ENCODE measurements at regions not wholly inside any gene's neighbourhood (a gene's known extent, or its start where the extent isn't known, plus 50 kb on each side); places are given as distances from the start of the nearest gene placed in this dataset.
"Not testable (repeated sequence)": the region's sequence is repeated elsewhere in the genome, so short reads cannot be mapped to it uniquely, and the experiment has no call there.

- intact Hi-C loops (cut with micrococcal nuclease): no loop called here
Measured at GRCh38 chr1:214859647-214860046, 222.9 kb upstream of the KCNK2 start.

GRCh38 chr1:214861615-214862014 lies 220.9 kb upstream of the KCNK2 start:
- intact Hi-C loops (cut with micrococcal nuclease): no loop called here

GRCh38 chr1:214862421-214862820 lies 220.1 kb upstream of the KCNK2 start:
- intact Hi-C loops (cut with micrococcal nuclease): no loop called here

DNA sequence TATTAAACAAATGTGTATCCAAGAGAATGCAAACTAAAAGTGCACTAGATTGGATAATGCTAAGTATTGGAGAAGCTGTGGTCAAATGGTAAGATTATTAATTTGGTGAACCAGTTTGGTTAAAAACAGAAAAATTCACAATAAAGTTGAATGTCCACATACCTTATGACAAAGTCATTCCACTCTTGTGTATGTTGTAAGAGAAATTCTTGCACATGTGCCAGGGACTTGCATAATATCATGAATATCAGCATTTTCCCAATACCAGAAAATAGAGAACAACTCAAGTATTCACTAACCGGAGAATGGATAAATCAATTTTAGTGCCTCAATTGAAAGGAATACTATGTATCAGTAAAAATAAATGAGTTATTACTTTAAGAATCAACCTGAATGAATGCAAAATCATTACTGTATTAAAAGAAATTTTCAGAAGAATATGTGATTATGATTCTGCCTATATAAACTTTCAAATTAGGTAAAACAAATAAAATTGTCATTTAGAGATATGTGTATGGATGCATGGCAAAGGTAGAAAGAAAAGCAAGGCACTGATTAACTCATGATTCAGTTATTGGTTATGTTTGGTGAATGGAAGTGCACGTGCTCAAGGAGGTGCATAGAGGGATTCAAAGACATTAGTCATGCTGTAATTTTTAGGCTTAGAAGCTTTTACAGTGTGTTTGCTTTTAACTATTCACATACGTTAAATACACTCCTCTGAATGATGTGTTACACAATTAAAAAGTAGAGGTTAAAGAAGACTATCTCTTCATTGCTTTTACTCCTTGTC lies 217.4 kb upstream of the KCNK2 start:
- intact Hi-C loops (cut with micrococcal nuclease): no loop called here

GRCh38 chr1:214870426-214870825 lies 212.1 kb upstream of the KCNK2 start:
- intact Hi-C loops (cut with micrococcal nuclease): not testable (repeated sequence)

GRCh38 chr1:214880956-214881355 lies 201.6 kb upstream of the KCNK2 start:
- intact Hi-C loops (cut with micrococcal nuclease): no loop called here

GRCh38 chr1:214882616-214883015 lies 199.9 kb upstream of the KCNK2 start:
- intact Hi-C loops (cut with micrococcal nuclease): no loop called here

DNA sequence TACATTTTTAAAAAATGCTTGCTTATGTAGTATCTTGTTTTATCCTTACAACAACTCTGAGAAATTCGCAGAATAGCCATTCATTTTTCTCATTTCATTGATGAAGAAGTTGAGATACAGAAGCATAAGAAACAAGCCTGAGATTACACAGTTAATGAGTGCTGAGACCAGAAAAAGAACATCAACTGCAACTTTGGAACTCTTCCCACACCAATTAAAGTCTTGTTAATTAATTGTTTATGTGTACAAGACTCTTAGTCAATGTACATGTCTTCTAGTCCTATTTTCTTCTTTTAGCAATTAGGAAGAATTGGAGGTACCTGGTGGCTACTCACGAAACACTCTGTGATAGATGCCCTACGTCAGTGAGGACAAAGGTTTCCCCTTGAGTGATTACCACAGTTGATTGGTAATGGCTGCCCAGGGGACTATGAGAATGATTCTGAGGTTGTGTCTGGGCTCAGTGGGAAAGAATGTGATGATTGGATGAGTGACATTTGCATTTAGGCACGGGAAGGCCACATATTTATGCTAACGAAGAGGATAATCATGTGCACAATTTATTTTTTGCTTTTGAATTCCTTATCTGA lies 187.4 kb upstream of the KCNK2 start:
- intact Hi-C loops (cut with micrococcal nuclease): no loop called here

DNA sequence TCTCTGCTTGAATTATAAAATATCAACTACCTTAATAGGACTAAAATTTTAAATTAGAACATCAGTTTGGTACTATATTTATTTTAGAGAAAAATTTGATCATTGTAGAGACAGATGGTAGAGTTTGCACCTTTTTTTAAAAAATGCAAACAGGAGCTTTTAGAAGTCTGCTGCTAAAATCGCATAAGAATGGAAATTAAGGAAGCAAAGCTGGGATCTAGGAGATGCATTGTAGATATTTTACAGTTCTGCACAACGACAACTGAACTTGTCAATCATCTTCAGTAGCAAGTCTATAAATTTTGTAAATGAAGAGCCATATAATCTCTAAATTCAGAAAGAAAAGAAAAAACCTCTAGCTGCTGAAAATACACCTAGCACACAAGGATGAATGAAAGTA lies 185.6 kb upstream of the KCNK2 start:
- intact Hi-C loops (cut with micrococcal nuclease): no loop called here

GRCh38 chr1:214897581-214897980 lies 185.0 kb upstream of the KCNK2 start:
- intact Hi-C loops (cut with micrococcal nuclease): no loop called here

DNA sequence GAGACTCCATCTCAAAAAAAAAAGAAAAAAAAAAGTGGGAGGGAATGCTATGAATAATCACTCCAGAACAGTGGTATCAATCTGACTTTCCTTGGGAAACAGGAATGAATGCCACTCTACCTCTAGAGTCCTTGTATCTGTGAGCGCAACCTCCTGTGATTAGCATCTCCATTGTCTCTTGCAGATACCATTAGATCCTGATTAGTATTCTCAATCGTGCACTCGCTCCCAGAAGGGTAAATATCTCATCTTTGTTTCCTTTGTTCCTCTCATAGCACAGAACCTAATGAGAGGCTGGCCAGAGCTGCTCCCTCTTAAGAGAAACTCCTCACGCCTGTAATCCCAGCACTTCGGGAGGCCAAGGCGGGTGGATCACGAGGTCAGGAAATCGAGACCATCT lies 184.4 kb upstream of the KCNK2 start:
- intact Hi-C loops (cut with micrococcal nuclease): no loop called here

DNA sequence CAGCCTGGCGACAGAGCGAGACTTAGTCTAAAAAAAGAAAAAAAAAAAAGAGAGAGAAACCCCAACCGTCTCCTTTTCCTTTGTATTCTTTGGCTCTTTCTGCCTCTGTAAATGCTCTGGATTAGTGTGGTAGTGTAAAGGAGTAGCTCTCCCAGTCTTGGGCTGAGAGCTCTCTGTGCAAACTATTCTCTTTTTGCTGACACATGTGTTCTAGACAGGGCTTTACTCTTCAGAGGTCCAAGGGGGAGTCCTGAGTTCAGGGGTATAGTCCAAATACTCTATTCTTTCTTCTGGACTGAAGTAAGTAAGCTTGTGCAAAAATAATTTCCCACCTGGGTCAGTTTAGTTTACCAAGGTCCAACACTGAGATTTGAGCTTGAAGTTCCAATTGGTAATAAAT lies 183.8 kb upstream of the KCNK2 start:
- intact Hi-C loops (cut with micrococcal nuclease): no loop called here

DNA sequence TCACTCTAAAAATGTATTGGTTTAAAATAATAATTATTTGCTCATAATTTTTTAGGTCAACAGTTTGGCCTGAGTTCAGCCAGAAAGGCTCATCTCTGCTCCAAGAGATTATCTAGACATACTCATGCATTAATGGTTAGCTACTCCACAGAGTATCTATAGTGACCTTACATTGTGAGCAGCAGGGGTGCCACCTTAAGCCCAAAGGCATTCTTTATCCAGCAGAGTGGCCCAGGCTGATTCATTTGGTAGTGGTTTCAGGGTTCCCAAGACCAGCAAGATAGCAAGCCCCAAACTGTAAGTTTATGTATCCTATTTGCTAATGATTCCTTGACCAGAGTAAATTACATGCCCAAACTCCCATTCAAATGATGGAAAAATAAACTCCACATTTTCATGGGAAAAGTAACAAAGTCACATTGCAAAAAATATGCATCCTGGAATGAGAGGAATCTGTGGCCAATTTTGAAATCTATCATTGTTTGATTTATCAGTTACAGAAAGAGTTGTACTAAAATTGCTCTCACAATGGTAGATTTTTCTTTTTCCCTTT lies 182.6 kb upstream of the KCNK2 start:
- intact Hi-C loops (cut with micrococcal nuclease): no loop called here

DNA sequence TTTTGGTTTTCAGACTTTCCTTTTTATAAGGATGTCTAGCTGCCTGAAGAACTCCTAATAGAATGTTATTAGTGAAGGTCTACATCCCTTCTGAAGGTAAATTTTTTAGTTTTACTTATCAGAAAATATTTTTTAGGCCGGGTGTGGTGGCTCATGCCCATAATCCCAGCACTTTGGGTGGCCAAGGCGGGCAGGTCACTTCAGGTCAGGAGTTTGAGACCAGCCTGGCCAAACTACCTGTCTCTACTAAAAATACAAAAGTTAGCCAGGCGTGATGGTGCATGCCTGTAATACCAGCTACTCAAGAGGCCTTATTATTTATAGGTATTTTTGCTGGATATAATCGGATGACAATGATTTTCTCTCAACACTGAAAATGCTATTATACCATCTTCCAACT lies 181.9 kb upstream of the KCNK2 start:
- intact Hi-C loops (cut with micrococcal nuclease): no loop called here

DNA sequence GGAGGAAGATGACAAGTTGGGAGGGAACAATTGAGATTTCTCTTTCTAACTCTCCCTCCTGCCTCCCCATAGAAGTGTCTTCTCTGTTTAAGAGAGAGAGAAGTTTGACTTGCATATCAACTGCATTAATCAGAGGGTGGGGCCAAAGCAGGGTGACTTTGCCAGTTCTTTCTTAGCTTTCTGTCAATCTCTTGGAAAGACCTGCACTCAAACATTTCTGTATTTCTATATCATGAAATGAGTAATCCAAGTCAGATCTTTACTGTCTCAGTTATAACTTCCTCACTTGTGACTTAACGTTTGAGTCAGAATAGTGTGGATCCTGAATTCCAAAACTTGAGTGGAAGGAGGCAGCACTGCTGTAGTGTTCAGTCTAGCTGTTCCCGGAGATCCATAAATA lies 180.8 kb upstream of the KCNK2 start:
- intact Hi-C loops (cut with micrococcal nuclease): no loop called here

DNA sequence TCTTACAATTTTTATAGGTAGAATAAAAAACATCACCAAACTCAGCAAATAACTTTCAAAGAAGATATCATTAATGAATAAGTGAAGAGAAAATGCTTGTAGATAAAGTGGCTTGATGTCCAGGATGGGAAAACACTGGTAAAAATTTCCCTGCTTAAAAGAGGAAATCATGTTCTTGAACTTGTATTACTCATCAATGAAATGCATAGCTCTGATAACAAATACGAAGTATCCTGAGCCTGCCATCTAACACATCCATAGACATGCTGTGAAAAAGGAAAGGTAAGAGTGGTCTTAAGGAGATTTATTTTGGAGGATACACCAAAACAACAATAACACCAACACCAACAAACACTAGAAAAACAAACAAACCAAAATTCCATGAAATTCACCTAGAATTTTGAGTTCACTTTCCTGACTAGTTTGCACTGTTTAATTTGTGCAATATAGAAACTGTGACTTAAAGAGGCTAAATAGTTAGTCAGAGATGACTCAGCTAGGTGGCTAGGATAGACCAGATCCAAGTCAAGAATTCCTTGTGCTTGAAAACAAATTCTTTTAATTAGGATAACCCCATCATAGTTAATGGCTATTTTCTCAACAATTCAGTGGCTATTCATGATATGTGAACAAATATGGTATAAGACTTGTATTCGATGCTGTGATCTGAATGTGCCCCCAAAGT lies 179.8 kb upstream of the KCNK2 start:
- intact Hi-C loops (cut with micrococcal nuclease): no loop called here

- intact Hi-C loops (cut with micrococcal nuclease): no loop called here
Measured at GRCh38 chr1:214912127-214912526, 170.4 kb upstream of the KCNK2 start.

- intact Hi-C loops (cut with micrococcal nuclease): no loop called here
Measured at GRCh38 chr1:214913966-214914365, 168.6 kb upstream of the KCNK2 start.

DNA sequence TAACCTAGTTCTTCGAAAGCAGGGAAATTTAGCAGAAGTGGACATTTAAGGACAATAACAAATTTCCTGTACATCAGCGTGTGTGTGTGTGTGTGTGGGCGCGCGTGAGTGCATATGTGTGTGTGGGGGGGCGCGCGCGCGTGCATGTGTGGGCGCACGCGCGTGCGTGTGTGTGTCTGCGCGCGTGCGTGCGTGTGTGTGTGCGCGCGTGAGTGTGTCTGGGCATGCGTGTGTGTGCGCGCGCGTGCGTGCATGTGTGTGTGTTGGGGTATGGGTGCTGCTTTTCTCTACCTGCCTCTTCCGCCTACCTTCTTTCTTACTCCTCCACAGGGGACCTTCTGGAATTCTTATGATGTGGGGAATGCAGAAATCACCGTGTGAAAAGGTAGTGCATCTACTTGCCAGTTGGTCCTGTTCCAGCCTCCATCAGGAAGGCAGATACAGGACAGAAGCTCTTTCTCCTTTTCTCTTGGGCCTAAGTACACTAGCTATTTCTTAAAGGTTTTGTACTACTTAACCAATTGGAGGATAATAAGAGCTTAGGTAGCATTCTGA lies 165.4 kb upstream of the KCNK2 start:
- intact Hi-C loops (cut with micrococcal nuclease): no loop called here

- intact Hi-C loops (cut with micrococcal nuclease): no loop called here
Measured at GRCh38 chr1:214918745-214919144, 163.8 kb upstream of the KCNK2 start.

- intact Hi-C loops (cut with micrococcal nuclease): no loop called here
Measured at GRCh38 chr1:214920337-214920736, 162.2 kb upstream of the KCNK2 start.

- intact Hi-C loops (cut with micrococcal nuclease): no loop called here
Measured at GRCh38 chr1:214923278-214923915, 159.1 kb upstream of the KCNK2 start.
